AG04449 (cell line): ENCODE measurements at regions not wholly inside any gene's neighbourhood (a gene's known extent, or its start where the extent isn't known, plus 50 kb on each side); places are given as distances from the start of the nearest gene placed in this dataset.

Experiments
- CTCF ChIA-PET: fragments of 350-600 bp; formaldehyde crosslinking; extraction: SDS; loops from one replicate; lab custom pipeline; 2021; ENCODE audit warnings: antibody characterized with exemption; lab: Yijun Ruan, JAX
- POLR2A ChIA-PET: fragments of 400-600, 350-600 bp; formaldehyde crosslinking; extraction: SDS; loops from one replicate; lab custom pipeline; 2020; ENCODE audit warnings: antibody characterized with exemption, inconsistent platforms; lab: Yijun Ruan, JAX
- DNase-seq: peaks from one replicate; pipeline ENCODE4 v3.0.0-alpha.2; 2010; ENCODE audit warnings: low read depth, low spot score
- H3K4me3 ChIP-seq: 2 replicates; pipeline ENCODE4 v1.5.1; 2011; ENCODE audit warnings: low read depth, mild to moderate bottlenecking, control low read depth, low read length
- TF ChIP-seq, protein P1 (sequence below): IDR thresholded peaks from one replicate; pipeline ENCODE4 v1.5.1; 2011; ENCODE audit warnings: mild to moderate bottlenecking, moderate library complexity, low read length, control low read depth, inconsistent platforms; ENCODE audit not compliant: insufficient read depth; ENCODE audit errors: missing control alignments

DNA sequence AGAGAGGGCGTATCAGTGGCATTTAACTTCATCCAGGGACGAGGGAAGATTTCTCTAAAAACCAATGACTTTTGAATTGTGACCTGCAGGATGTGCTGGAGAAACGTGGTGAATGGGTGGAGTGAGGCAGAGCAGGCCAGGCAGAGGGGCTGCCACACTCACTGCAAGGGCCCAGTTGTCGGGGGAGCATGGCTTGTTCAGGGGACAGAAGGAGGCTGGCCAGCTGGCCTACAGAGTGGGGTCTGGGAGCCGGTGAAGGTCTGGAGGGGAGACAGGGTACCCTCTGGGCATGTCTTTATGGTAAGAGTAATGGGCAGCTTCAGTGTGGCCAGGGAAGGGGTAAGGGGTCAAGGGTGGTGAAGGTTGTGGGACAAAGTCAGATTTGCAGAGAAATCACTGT is 225.2 kb upstream of the RGMA start:
- TF ChIP-seq, protein P1, sequence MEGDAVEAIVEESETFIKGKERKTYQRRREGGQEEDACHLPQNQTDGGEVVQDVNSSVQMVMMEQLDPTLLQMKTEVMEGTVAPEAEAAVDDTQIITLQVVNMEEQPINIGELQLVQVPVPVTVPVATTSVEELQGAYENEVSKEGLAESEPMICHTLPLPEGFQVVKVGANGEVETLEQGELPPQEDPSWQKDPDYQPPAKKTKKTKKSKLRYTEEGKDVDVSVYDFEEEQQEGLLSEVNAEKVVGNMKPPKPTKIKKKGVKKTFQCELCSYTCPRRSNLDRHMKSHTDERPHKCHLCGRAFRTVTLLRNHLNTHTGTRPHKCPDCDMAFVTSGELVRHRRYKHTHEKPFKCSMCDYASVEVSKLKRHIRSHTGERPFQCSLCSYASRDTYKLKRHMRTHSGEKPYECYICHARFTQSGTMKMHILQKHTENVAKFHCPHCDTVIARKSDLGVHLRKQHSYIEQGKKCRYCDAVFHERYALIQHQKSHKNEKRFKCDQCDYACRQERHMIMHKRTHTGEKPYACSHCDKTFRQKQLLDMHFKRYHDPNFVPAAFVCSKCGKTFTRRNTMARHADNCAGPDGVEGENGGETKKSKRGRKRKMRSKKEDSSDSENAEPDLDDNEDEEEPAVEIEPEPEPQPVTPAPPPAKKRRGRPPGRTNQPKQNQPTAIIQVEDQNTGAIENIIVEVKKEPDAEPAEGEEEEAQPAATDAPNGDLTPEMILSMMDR, result no peak
- CTCF ChIA-PET, result no interaction called here
- DNase-seq, result no peak
- POLR2A ChIA-PET, result no interaction called here
- H3K4me3 ChIP-seq, result no peak overlapping the region

GRCh38 chr15:93312891-93313486 is 224.0 kb upstream of the RGMA start:
- CTCF ChIA-PET, result no interaction called here
- DNase-seq, result no peak
- POLR2A ChIA-PET, result no interaction called here
- no peak overlapping the region for H3K4me3 ChIP-seq
- TF ChIP-seq, protein P1, result no peak

GRCh38 chr15:93311620-93312019 is 222.6 kb upstream of the RGMA start:
- TF ChIP-seq, protein P1, result no peak
- CTCF ChIA-PET, result no interaction called here
- no peak for DNase-seq
- H3K4me3 ChIP-seq, result no peak overlapping the region
- POLR2A ChIA-PET, result no interaction called here

GRCh38 chr15:93308026-93308690 is 219.1 kb upstream of the RGMA start:
- ChIA-PET POLR2A (no interaction called here), CTCF (no interaction called here)
- TF ChIP-seq, protein P1, result no peak
- no peak overlapping the region for H3K4me3 ChIP-seq
- no peak for DNase-seq

DNA sequence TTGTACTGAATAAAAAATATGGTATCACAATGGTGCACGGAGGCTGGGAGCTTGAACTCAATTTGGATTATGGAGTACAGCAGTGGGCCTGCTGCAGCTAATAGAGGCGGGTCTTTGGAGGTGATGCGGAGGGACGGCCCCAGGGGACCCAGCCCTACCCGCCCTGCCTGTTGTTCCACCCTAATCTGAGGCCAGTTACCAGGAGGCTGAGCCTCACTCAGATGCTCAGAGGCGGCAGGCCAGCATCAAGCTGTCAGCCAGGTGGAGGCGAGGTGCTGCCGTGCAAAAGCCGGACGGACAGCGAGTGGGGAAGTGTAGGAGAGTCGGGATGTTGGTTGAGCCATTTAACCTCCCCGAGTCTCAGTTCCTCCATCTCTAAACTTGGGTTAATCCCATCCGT is 218.5 kb upstream of the RGMA start:
- H3K4me3 ChIP-seq, result no peak overlapping the region
- no peak for DNase-seq
- ChIA-PET POLR2A (no interaction called here), CTCF (no interaction called here)
- TF ChIP-seq, protein P1, result no peak

DNA sequence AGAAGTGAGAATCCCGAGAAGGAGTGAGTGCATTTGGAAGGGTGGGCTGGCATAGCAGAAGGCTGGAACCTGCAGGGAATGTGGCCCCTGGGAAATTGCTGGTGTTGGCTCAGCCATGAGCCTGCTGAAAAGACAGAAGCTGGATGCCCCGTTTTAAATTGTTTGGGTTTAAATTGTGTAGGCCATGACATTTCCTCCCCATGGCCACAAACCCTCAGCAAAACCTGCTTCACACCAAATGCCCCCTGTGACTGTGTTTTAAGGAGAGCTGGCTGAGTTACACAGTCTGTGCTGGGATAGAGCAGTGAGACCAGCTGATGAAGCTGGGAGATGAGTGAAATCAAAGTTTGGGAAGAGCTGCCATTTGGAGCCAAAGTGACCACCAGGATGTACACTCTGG is 216.3 kb upstream of the RGMA start:
- TF ChIP-seq, protein P1, result no peak
- H3K4me3 ChIP-seq, result no peak overlapping the region
- ChIA-PET POLR2A (no interaction called here), CTCF (no interaction called here)
- no peak for DNase-seq
